Thymus (tissue), 11 donors: ENCODE measurements at regions not wholly inside any gene's neighbourhood (a gene's known extent, or its start where the extent isn't known, plus 50 kb on each side); places are given as distances from the start of the nearest gene placed in this dataset.

Experiments used
- DNase-seq, 9 donors: peaks; one replicate each; pipeline ENCODE4 v3.0.0-alpha.2; 2013; ENCODE audit warnings: low spot score in 9 of 9, low read depth in 6 of 9, missing footprints in 1 of 9
- H3K27ac ChIP-seq, 2 donors: one replicate each; pipeline ENCODE4 v1.5.1; 2013; ENCODE audit warnings: control low read depth in 1 of 2, low read depth in 1 of 2, low read length in 1 of 2, mild to moderate bottlenecking in 1 of 2, moderate library complexity in 1 of 2
- H3K27me3 ChIP-seq, 2 donors: one replicate each; pipeline ENCODE4 v1.5.1; 2013; ENCODE audit warnings: low read length in 1 of 2; ENCODE audit not compliant: control insufficient read depth in 2 of 2, insufficient read depth in 1 of 2
- H3K36me3 ChIP-seq, 2 donors: one replicate each; pipeline ENCODE4 v1.5.1; 2013; ENCODE audit warnings: low read length in 1 of 2, mild to moderate bottlenecking in 1 of 2, moderate library complexity in 1 of 2; ENCODE audit not compliant: control insufficient read depth in 2 of 2, insufficient read depth in 2 of 2
- H3K4me1 ChIP-seq, 2 donors: one replicate each; pipeline ENCODE4 v1.5.1; 2013; ENCODE audit warnings: low read length in 2 of 2; ENCODE audit not compliant: control insufficient read depth in 2 of 2, insufficient read depth in 2 of 2
- H3K4me3 ChIP-seq, 2 donors: one replicate each; pipeline ENCODE4 v1.5.1; 2013; ENCODE audit warnings: low read length in 2 of 2, control low read depth in 1 of 2, mild to moderate bottlenecking in 1 of 2
- H3K9me3 ChIP-seq, 2 donors: one replicate each; pipeline ENCODE4 v1.5.1; 2013; ENCODE audit warnings: low read length in 1 of 2, mild to moderate bottlenecking in 1 of 2; ENCODE audit not compliant: control insufficient read depth in 2 of 2, insufficient read depth in 1 of 2
- WGBS: extraction: QIAGEN DNeasy Blood & Tissue Kit; methylation state at CpG from one replicate; pipeline ENCODE4 v1.1.7; 2013; 5-methylcytosine and 5-hydroxymethylcytosine counted together
- donor health status: healthy.

- peak overlapping the region in 1 of 2 donors; percentile 47 for H3K27ac ChIP-seq
- 95% methylated on average over 31 of the region's 31 CpGs for WGBS
- peaks cover 0 to 12% of the 10 kb centered on the region in 2 donors for H3K36me3 ChIP-seq
- H3K4me1 ChIP-seq, result peaks cover 0 to 4% of the 10 kb centered on the region in 2 donors
- H3K4me3 ChIP-seq, result no peak overlapping the region
- H3K9me3 ChIP-seq, result peaks cover 0 to under 1% of the 10 kb centered on the region in 2 donors
- DNase-seq, result no peak
- no peaks in the 10 kb centered on the region for H3K27me3 ChIP-seq
Observed at GRCh38 chr2:241931976-241932898, 62.7 kb downstream of the RTP5 start.

GRCh38 chr2:241932899-241933178 lies 63.3 kb downstream of the RTP5 start:
- Histone ChIP-seq H3K27me3 (no peaks in the 10 kb centered on the region), H3K27ac (peak overlapping the region in 1 of 2 donors; percentile 47), H3K9me3 (peaks cover 0 to 6% of the 10 kb centered on the region in 2 donors), H3K4me1 (peaks cover 0 to 4% of the 10 kb centered on the region in 2 donors), H3K4me3 (no peak overlapping the region), H3K36me3 (peaks cover 0 to 8% of the 10 kb centered on the region in 2 donors)
- no peak for DNase-seq
- WGBS, result 98% methylated on average over 9 of the region's 9 CpGs

DNA sequence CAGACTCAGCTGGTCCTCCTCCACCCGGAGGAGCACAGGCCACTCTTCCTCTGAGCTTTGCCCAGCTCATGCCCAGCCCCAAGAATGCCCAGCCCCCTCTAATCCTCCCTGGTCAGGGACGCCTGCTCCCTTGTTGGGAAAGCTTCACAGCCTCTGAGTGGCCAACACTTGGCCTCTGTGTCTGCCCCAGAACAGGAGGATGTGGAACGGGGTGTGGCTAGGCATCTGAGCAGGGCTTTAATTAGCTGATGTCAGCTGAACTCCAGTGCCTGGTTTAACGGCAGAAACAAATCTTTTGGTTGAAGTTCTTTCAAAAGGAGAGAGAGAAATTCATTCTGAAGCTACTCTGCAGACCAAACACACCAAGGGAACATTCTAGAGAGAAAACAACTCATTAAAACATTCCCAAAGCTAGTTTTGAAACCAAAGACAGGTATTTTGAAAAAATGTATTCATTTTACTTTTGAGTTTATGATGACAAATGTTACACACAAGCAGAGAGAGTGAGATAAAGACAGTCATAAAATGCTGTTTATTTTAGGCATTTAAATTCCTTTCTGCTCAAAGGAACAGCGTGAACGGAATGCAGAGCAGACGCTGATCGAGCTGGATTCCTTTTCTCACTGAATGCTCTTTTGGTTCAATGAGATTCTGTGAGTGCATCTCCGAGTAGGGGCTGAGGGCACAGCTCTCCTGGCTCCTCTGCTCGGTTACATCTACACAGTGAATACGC lies 63.8 kb downstream of the RTP5 start:
- peaks cover 0 to 7% of the 10 kb centered on the region in 2 donors for H3K36me3 ChIP-seq
- no peak overlapping the region for H3K4me3 ChIP-seq
- peaks cover 0 to 4% of the 10 kb centered on the region in 2 donors for H3K4me1 ChIP-seq
- DNase-seq, result peak in 1 of 9 donors; percentile 16
- no peaks in the 10 kb centered on the region for H3K27me3 ChIP-seq
- H3K27ac ChIP-seq, result peak overlapping the region in 1 of 2 donors; percentile 47
- peaks cover 0 to 6% of the 10 kb centered on the region in 2 donors for H3K9me3 ChIP-seq
- WGBS, result 87% methylated on average over 11 of the region's 11 CpGs

GRCh38 chr2:241935314-241935713 lies 65.8 kb downstream of the RTP5 start:
- peaks cover 0 to 7% of the 10 kb centered on the region in 2 donors for H3K36me3 ChIP-seq
- H3K9me3 ChIP-seq, result peaks cover 0 to 18% of the 10 kb centered on the region in 2 donors
- 98% methylated on average over 1 of the region's 1 CpG for WGBS
- no peak overlapping the region for H3K4me3 ChIP-seq
- no peaks in the 10 kb centered on the region for H3K27me3 ChIP-seq
- no peak for DNase-seq
- H3K27ac ChIP-seq, result no peak overlapping the region
- H3K4me1 ChIP-seq, result peaks cover 0 to 4% of the 10 kb centered on the region in 2 donors

DNA sequence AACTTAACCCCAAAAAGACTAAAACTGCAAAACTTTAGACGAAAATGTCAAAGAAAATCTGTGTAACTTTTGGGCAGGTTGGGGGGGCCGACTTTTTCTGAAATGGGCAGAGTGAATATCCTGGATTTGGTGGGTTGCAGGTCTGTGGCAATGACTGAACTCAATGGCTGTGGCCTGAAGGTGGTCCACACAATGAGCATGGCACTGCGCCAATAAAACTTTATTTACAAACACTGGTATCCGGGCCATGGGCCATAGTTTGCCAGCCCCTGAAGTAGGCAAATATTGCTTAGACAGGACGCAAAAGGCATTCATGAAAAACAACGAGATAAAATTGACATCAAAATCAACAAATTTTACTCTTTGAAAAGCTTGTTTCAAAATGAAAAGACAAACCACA lies 66.2 kb downstream of the RTP5 start:
- DNase-seq, result no peak
- peaks cover 0 to 4% of the 10 kb centered on the region in 2 donors for H3K4me1 ChIP-seq
- peaks cover 0 to 18% of the 10 kb centered on the region in 2 donors for H3K9me3 ChIP-seq
- H3K27me3 ChIP-seq, result no peaks in the 10 kb centered on the region
- 91% methylated on average over 6 of the region's 6 CpGs for WGBS
- H3K4me3 ChIP-seq, result no peak overlapping the region
- peaks cover 0 to 7% of the 10 kb centered on the region in 2 donors for H3K36me3 ChIP-seq
- H3K27ac ChIP-seq, result no peak overlapping the region

- 92% methylated on average over 55 of the region's 55 CpGs for WGBS
Observed at GRCh38 chr2:241936457-241937133, 67.1 kb downstream of the RTP5 start.

GRCh38 chr2:241937297-241937696 lies 67.8 kb downstream of the RTP5 start:
- Histone ChIP-seq H3K9me3 (peaks cover 0 to 18% of the 10 kb centered on the region in 2 donors), H3K4me1 (peaks cover 0 to 5% of the 10 kb centered on the region in 2 donors), H3K36me3 (peaks cover 0 to 4% of the 10 kb centered on the region in 2 donors), H3K27me3 (no peaks in the 10 kb centered on the region), H3K4me3 (no peak overlapping the region), H3K27ac (no peak overlapping the region)
- WGBS, result 95% methylated on average over 15 of the region's 15 CpGs
- DNase-seq, result no peak

More at GRCh38 chr2:241936457-241937133, 67.1 kb downstream of the RTP5 start:
- H3K4me1 ChIP-seq, result peaks cover 3 to 4% of the 10 kb centered on the region in 2 donors
- H3K27me3 ChIP-seq, result no peaks in the 10 kb centered on the region
- no peak for DNase-seq
- peaks cover 0 to 18% of the 10 kb centered on the region in 2 donors for H3K9me3 ChIP-seq
- H3K27ac ChIP-seq, result no peak overlapping the region
- no peak overlapping the region for H3K4me3 ChIP-seq
- peaks cover 0 to 4% of the 10 kb centered on the region in 2 donors for H3K36me3 ChIP-seq

GRCh38 chr2:241939541-241939940 lies 70.0 kb downstream of the RTP5 start:
- WGBS, result 97% methylated on average over 7 of the region's 7 CpGs
- Histone ChIP-seq H3K36me3 (peaks cover 0 to 4% of the 10 kb centered on the region in 2 donors), H3K9me3 (peaks cover 0 to 18% of the 10 kb centered on the region in 2 donors), H3K4me1 (peaks cover 0 to 5% of the 10 kb centered on the region in 2 donors), H3K27me3 (no peaks in the 10 kb centered on the region), H3K4me3 (no peak overlapping the region), H3K27ac (no peak overlapping the region)
- no peak for DNase-seq
